Central memory CD8-positive, alpha-beta T cell (primary cell): ENCODE measurements at regions not wholly inside any gene's neighbourhood (a gene's known extent, or its start where the extent isn't known, plus 50 kb on each side); places are given as distances from the start of the nearest gene placed in this dataset.
"Not testable (repeated sequence)": the region's sequence is repeated elsewhere in the genome, so short reads cannot be mapped to it uniquely, and the experiment has no call there.

Source experiments
- ATAC-seq: fragments of 150-1000 bp; cut with Tn5 transposase; replicated peaks from 2 replicates; pipeline ENCODE4 v1.10.0; 2022; ENCODE audit warnings: mild to moderate bottlenecking, moderate FRiP score, moderate number of reproducible peaks; ENCODE audit not compliant: poor library complexity, severe bottlenecking; ENCODE audit errors: extremely low read depth
- DNase-seq, 2 donors: peaks; one replicate each; pipeline ENCODE4 v3.0.0; 2021; ENCODE audit warnings: low spot score in 2 of 2
- H3K27ac Mint-ChIP-seq: one replicate; pipeline ENCODE4 v1.8.0; 2022; ENCODE audit warnings: low read depth, mild to moderate bottlenecking, moderate library complexity, mixed read lengths
- H3K27me3 Mint-ChIP-seq: one replicate; pipeline ENCODE4 v1.8.0; 2022; ENCODE audit warnings: mixed read lengths
- H3K36me3 Mint-ChIP-seq: one replicate; pipeline ENCODE4 v1.8.0; 2022; ENCODE audit warnings: mild to moderate bottlenecking, moderate library complexity, mixed read lengths; ENCODE audit not compliant: insufficient read depth
- H3K4me1 Mint-ChIP-seq: one replicate; pipeline ENCODE4 v1.8.0; 2022; ENCODE audit warnings: mixed read lengths
- H3K4me3 Mint-ChIP-seq: one replicate; pipeline ENCODE4 v1.8.0; 2022; ENCODE audit warnings: mild to moderate bottlenecking, moderate library complexity, mixed read lengths
- H3K9me3 Mint-ChIP-seq: one replicate; pipeline ENCODE4 v1.8.0; 2022; ENCODE audit warnings: mixed read lengths

DNA sequence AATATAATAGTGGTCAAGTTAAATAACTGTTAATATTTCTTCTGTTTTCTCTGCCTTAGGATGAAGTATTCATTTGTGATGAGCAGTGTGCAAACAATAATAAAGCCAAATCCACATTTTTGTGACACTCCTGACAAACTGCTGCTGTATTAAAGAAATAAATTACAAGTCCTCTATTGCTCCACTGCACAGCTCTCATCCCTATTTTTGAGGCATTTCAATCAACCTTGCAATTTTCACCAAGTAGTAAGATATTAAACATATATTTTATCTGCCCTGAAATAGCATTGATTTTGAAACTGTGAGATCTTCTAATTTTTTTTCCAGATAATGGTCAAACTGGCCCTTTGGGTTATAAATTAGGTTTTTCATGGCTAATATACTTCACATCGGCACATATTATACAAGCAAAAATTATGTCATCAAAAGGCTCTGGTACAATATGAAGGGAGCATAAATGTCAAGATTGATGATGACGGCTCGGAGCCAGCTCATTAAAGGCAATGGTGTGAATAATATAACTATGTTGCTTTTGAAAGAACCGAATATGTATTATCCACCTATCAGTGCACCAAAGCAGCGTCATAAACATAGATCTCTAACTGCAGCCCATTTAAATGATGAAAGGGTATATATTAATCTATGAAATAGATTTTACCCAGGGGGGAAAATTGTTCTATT, 764.9 kb downstream of the DNAH5 start:
- Mint-ChIP-seq H3K27ac (no peak overlapping the region), H3K9me3 (peaks cover 11% of the 10 kb centered on the region), H3K27me3 (no peaks in the 10 kb centered on the region)

GRCh38 chr5:13143630-13144029, 800.9 kb downstream of the DNAH5 start:
- Mint-ChIP-seq H3K27ac (no peak overlapping the region), H3K36me3 (no peaks in the 10 kb centered on the region), H3K9me3 (no peaks in the 10 kb centered on the region), H3K4me3 (no peak overlapping the region), H3K4me1 (no peaks in the 10 kb centered on the region), H3K27me3 (no peaks in the 10 kb centered on the region)
- DNase-seq, result no peak
- ATAC-seq, result no peak

More for the DNA sequence above, 764.9 kb downstream of the DNAH5 start:
- no peak for ATAC-seq
- Mint-ChIP-seq H3K4me3 (no peak overlapping the region), H3K4me1 (no peaks in the 10 kb centered on the region), H3K36me3 (peaks cover 2% of the 10 kb centered on the region)
- DNase-seq, result no peak

DNA sequence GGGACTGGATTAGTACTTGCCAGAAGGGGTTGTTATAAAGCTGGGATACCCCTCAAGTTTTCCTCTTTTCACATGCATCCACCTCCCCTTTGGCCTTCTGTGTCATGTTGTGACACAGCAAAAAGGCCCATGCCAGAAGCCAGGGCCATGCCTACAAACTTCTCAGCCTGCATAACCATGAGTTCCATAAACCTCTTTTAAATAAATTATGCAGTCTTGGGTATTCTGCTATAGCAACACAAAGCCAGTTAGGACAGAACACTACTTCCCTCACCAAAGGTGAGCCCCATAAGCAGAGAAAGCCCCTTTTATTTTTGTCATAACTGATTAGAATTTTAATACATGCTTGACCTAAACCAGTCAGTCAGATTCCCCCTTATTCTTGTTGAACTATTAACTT, 801.3 kb downstream of the DNAH5 start:
- DNase-seq (no peak), ATAC-seq (no peak)
- Mint-ChIP-seq H3K4me1 (no peaks in the 10 kb centered on the region), H3K4me3 (no peak overlapping the region), H3K9me3 (no peaks in the 10 kb centered on the region), H3K36me3 (no peaks in the 10 kb centered on the region), H3K27ac (no peak overlapping the region), H3K27me3 (no peaks in the 10 kb centered on the region)

DNA sequence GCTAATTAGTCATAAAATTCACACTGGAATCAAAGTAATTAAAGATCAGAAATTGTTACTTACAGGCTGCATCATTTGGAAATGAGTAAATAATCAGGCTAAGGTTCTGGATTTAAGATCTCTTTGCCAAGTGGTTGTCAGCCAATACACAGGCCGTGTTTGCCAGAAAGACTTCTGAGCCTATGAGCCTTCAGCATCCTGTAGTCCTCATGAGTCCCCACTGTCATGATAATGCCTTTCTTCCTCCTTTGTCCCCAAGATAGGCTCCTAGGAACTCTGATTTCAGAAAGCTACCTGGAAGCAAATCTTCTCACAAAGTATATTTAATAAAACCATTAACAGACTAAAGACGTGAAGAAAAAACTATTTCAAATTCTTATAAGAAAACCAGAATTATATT, 810.5 kb downstream of the DNAH5 start:
- no peak overlapping the region for H3K4me3 Mint-ChIP-seq

GRCh38 chr5:13115476-13115875, 829.0 kb downstream of the DNAH5 start:
- Mint-ChIP-seq H3K27ac (no peak overlapping the region), H3K27me3 (no peaks in the 10 kb centered on the region), H3K4me3 (no peak overlapping the region), H3K9me3 (peaks cover 25% of the 10 kb centered on the region), H3K36me3 (no peaks in the 10 kb centered on the region), H3K4me1 (no peaks in the 10 kb centered on the region)
- ATAC-seq, result no peak
- no peak for DNase-seq

More for the DNA sequence above, 810.5 kb downstream of the DNAH5 start:
- H3K4me1 Mint-ChIP-seq, result no peaks in the 10 kb centered on the region
- H3K9me3 Mint-ChIP-seq, result peaks cover 5% of the 10 kb centered on the region
- no peaks in the 10 kb centered on the region for H3K36me3 Mint-ChIP-seq
- DNase-seq, result no peak
- H3K27ac Mint-ChIP-seq, result no peak overlapping the region
- H3K27me3 Mint-ChIP-seq, result no peaks in the 10 kb centered on the region
- ATAC-seq, result no peak

DNA sequence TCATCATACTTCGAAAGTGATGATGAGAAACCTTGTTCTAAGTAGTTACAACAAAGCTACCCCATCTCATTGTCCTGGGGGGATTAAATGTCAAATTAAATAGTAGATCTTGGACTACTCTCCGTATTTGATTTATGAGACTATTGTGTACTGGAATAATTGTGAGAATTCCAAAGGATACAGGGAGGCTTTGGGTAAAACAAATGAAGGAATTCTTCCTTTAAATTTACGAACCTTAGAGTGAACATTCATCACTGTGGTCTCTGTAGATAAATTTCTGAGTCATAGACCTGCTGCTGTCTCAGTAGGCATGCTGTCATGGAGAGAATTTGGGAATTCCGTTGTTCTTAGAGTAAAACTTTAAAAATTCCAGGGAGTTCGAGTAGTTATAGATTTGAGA, 836.2 kb downstream of the DNAH5 start:
- Mint-ChIP-seq H3K27me3 (no peaks in the 10 kb centered on the region), H3K27ac (no peak overlapping the region), H3K9me3 (peaks cover 6% of the 10 kb centered on the region), H3K36me3 (no peaks in the 10 kb centered on the region), H3K4me3 (no peak overlapping the region), H3K4me1 (no peaks in the 10 kb centered on the region)
- DNase-seq, result no peak
- ATAC-seq, result no peak

DNA sequence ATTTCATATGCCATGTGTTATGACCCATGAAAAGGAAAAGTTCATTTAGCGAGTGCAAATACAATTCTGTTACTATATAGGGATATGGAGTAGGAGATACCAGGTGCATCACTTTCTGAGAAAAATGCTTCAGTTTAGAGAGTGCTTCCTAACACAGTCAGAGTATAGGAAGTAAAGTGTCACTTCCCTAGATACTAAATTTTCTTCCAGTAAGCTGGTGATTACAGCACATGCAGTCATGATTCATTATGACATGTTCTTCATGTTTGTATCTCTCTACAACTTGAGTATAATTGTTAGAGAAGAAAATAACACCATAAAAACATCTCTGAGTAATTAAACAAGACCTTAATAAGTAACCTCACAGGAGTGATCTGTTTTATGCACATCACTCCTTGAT, 837.0 kb downstream of the DNAH5 start:
- no peak for ATAC-seq
- H3K27ac Mint-ChIP-seq, result no peak overlapping the region
- no peak for DNase-seq
- no peaks in the 10 kb centered on the region for H3K36me3 Mint-ChIP-seq
- no peak overlapping the region for H3K4me3 Mint-ChIP-seq
- no peaks in the 10 kb centered on the region for H3K4me1 Mint-ChIP-seq
- peaks cover 3% of the 10 kb centered on the region for H3K9me3 Mint-ChIP-seq
- no peaks in the 10 kb centered on the region for H3K27me3 Mint-ChIP-seq

- H3K27me3 Mint-ChIP-seq, result no peaks in the 10 kb centered on the region
- H3K36me3 Mint-ChIP-seq, result no peaks in the 10 kb centered on the region
- no peak for ATAC-seq
- H3K4me1 Mint-ChIP-seq, result no peaks in the 10 kb centered on the region
- no peak overlapping the region for H3K4me3 Mint-ChIP-seq
- H3K27ac Mint-ChIP-seq, result no peak overlapping the region
- peaks cover 12% of the 10 kb centered on the region for H3K9me3 Mint-ChIP-seq
- no peak for DNase-seq
These were observed 863.4 kb downstream of the DNAH5 start for GRCh38 chr5:13081116-13081515.

DNA sequence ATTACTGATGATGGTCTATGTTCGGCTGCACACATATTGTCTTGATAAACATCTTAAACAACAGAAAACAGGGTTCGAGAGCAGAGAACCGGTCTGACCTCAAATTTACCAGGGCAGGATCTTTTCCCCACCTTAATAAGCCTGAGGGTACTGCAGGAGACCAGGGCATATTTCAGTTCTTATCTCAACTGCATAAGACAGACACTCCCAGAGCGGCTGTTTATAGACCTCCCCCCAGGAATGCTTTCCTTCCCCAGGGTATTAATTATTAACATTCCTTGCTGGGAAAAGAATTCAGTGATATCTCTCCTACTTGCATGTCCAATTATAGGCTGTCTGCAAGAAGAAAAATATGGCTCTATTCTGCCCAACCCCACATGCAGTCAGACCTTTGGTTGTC, 871.6 kb downstream of the DNAH5 start:
- H3K36me3 Mint-ChIP-seq, ATAC-seq, H3K4me1 Mint-ChIP-seq, H3K27me3 Mint-ChIP-seq, H3K27ac Mint-ChIP-seq, DNase-seq, H3K4me3 Mint-ChIP-seq: not testable (repeated sequence)
- peaks cover 21% of the 10 kb centered on the region for H3K9me3 Mint-ChIP-seq

DNA sequence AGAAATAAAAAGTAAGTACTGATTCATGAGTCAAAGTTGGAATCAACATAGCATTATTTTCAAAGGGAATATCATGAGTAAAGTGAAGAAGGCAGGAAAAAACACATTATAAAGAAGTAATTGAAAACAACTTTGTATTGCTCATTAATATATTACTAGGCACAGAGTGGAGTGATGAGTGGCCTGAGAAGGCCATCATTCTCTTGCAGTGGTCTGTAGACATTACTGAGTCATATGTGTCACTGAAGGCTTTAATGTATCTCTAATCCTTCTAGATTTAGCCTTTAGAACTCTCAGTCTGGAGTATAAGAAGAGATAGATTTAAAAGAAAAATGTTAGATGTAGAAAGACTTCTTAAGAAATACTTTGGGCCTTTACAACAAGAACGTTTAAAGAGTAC, 881.4 kb downstream of the DNAH5 start:
- H3K4me1 Mint-ChIP-seq, result no peaks in the 10 kb centered on the region
- no peak for ATAC-seq

GRCh38 chr5:13045897-13046551, 898.5 kb downstream of the DNAH5 start:
- no peak overlapping the region for H3K27ac Mint-ChIP-seq
- no peak for ATAC-seq

More for the DNA sequence above, 881.4 kb downstream of the DNAH5 start:
- H3K27me3 Mint-ChIP-seq, result no peaks in the 10 kb centered on the region
- H3K36me3 Mint-ChIP-seq, result no peaks in the 10 kb centered on the region
- H3K27ac Mint-ChIP-seq, result no peak overlapping the region
- DNase-seq, result no peak
- H3K9me3 Mint-ChIP-seq, result no peaks in the 10 kb centered on the region
- H3K4me3 Mint-ChIP-seq, result no peak overlapping the region

GRCh38 chr5:13034061-13034460, 910.4 kb downstream of the DNAH5 start:
- Mint-ChIP-seq H3K4me3 (no peak overlapping the region), H3K27me3 (no peaks in the 10 kb centered on the region), H3K36me3 (no peaks in the 10 kb centered on the region), H3K27ac (no peak overlapping the region), H3K4me1 (no peaks in the 10 kb centered on the region), H3K9me3 (peaks cover 5% of the 10 kb centered on the region)
- ATAC-seq, result no peak
- no peak for DNase-seq

More at GRCh38 chr5:13045897-13046551, 898.5 kb downstream of the DNAH5 start:
- Mint-ChIP-seq H3K27me3 (no peaks in the 10 kb centered on the region), H3K36me3 (peaks cover 2% of the 10 kb centered on the region), H3K9me3 (peaks cover 7% of the 10 kb centered on the region), H3K4me1 (no peaks in the 10 kb centered on the region), H3K4me3 (no peak overlapping the region)
- DNase-seq, result no peak

DNA sequence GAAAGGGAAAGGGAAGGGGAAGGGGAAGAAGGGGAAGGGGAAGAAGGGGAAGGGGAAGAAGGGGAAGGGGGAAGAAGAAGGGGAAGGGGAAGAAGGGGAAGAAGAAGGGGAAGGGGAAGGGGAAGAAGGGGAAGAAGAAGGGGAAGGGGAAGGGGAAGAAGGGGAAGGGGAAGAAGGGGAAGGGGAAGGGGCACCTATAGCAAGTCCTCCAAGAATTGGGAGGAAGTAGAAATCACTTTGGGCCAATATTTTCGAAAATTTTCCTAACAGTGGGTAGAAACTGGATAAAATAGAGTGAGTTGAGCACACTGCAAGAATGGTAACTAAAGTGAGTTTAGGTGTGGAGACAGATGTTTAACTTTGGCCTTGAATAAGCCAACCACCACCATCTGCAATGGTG, 915.3 kb downstream of the DNAH5 start:
- Mint-ChIP-seq H3K4me1 (no peaks in the 10 kb centered on the region), H3K4me3 (no peak overlapping the region), H3K9me3 (peaks cover 5% of the 10 kb centered on the region), H3K27me3 (no peaks in the 10 kb centered on the region), H3K36me3 (no peaks in the 10 kb centered on the region), H3K27ac (no peak overlapping the region)
- DNase-seq (no peak), ATAC-seq (no peak)
